MM.1S (cell line): ENCODE measurements at regions not wholly inside any gene's neighbourhood (a gene's known extent, or its start where the extent isn't known, plus 50 kb on each side); places are given as distances from the start of the nearest gene placed in this dataset.

Experiments used
- DNase-seq: peaks from one replicate; pipeline ENCODE4 v3.0.0-alpha.2; 2015
- H2AFZ ChIP-seq: fragments of 300-600 bp; sonication (generic); 2 replicates; pipeline ENCODE4 v1.6.0; 2016; ENCODE audit warnings: antibody characterized with exemption, low read length
- H3F3A ChIP-seq: fragments of 300-600 bp; sonication (generic); 2 replicates; pipeline ENCODE4 v1.6.1; 2016; ENCODE audit warnings: mild to moderate bottlenecking, antibody characterized with exemption, low read length, moderate library complexity, mixed read lengths; ENCODE audit not compliant: insufficient read depth
- H3K27ac ChIP-seq: fragments of 300-600 bp; sonication (generic); 2 replicates; pipeline ENCODE4 v1.5.1; 2016; ENCODE audit warnings: mild to moderate bottlenecking, low read length
- H3K27me3 ChIP-seq: fragments of 300-600 bp; sonication (generic); replicated peaks from 2 replicates; pipeline ENCODE4 v1.6.0; 2016; ENCODE audit warnings: low read length; ENCODE audit not compliant: insufficient read depth
- H3K36me3 ChIP-seq: fragments of 300-600 bp; sonication (generic); replicated peaks from 2 replicates; pipeline ENCODE4 v1.6.1; 2016; ENCODE audit warnings: mild to moderate bottlenecking, low read length, mixed read lengths; ENCODE audit not compliant: insufficient read depth
- H3K4me1 ChIP-seq: fragments of 300-600 bp; sonication (generic); 2 replicates; pipeline ENCODE4 v1.6.1; 2016; ENCODE audit warnings: low read length, mixed read lengths
- H3K4me2 ChIP-seq: fragments of 300-600 bp; sonication (generic); 2 replicates; pipeline ENCODE4 v1.6.0; 2016; ENCODE audit warnings: low read depth, low read length
- H3K4me3 ChIP-seq: fragments of 300-600 bp; sonication (generic); 2 replicates; pipeline ENCODE4 v1.5.1; 2016; ENCODE audit warnings: low read length, mixed read lengths
- H3K79me2 ChIP-seq: fragments of 300-600 bp; sonication (generic); 2 replicates; pipeline ENCODE4 v1.6.1; 2016; ENCODE audit warnings: mixed run types, low read length, mixed read lengths
- H3K9ac ChIP-seq: fragments of 300-600 bp; sonication (generic); 2 replicates; pipeline ENCODE4 v1.6.1; 2016; ENCODE audit warnings: low read length, mixed read lengths
- H3K9me2 ChIP-seq: fragments of 300-600 bp; sonication (generic); replicated peaks from 2 replicates; pipeline ENCODE4 v1.6.1; 2016; ENCODE audit warnings: mild to moderate bottlenecking, low read length, mixed read lengths; ENCODE audit not compliant: insufficient read depth
- H3K9me3 ChIP-seq: fragments of 300-600 bp; sonication (generic); replicated peaks from 2 replicates; pipeline ENCODE4 v1.6.1; 2016; ENCODE audit warnings: mild to moderate bottlenecking, low read length, mixed read lengths; ENCODE audit not compliant: insufficient read depth
- H4K20me1 ChIP-seq: fragments of 300-600 bp; sonication (generic); 2 replicates; pipeline ENCODE4 v1.6.1; 2016; ENCODE audit warnings: mild to moderate bottlenecking, low read length, moderate library complexity, mixed read lengths; ENCODE audit not compliant: insufficient read depth
- EZH2 ChIP-seq: fragments of 300-600 bp; sonication (generic); optimal IDR thresholded peaks from 2 replicates; pipeline ENCODE3; 2017; ENCODE audit warnings: low read depth, mild to moderate bottlenecking, antibody characterized with exemption, low read length, mixed read lengths
- EZH2phosphoT487 ChIP-seq: fragments of 300-600 bp; sonication (generic); IDR thresholded peaks from 2 replicates; pipeline ENCODE4 v1.6.1; 2018; ENCODE audit warnings: antibody characterized with exemption, low read length
- TF ChIP-seq, protein P1 (sequence below): fragments of 300-600 bp; sonication (generic); IDR thresholded peaks from 2 replicates; pipeline ENCODE4 v1.5.1; 2016; ENCODE audit warnings: antibody characterized with exemption, low read length, mixed read lengths

DNA sequence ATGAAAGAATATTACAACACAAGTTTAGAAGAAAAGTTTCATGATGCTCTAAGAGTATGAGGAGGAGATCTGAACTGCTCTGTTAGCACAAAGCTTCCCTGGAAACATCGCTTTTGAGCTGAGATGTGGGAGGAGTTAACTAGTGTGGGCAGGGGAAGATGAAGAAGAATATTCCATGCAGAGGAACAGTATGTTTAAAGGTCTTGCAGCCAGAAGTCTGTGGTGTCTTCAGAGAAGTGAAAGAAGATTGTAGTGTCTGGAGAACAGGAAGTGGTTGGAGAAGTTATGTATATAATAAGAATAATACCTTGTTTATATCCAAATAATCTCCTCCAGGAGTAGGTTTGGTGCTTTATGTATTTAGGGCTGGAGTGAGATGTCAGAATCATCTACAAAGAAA, 406.7 kb downstream of the MAN2A1 start:
- H3K9me2 ChIP-seq = no peaks in the 10 kb centered on the region
- H3K27me3 ChIP-seq = no peaks in the 10 kb centered on the region
- H3K4me3 ChIP-seq = no peak overlapping the region
- H3K36me3 ChIP-seq = no peaks in the 10 kb centered on the region
- no peak overlapping the region for H2AFZ ChIP-seq
- no peaks in the 10 kb centered on the region for H3K79me2 ChIP-seq
- no peak for DNase-seq
- H4K20me1 ChIP-seq = no peaks in the 10 kb centered on the region
- H3F3A ChIP-seq = no peaks in the 10 kb centered on the region
- no peak overlapping the region for H3K4me2 ChIP-seq
- no peaks in the 10 kb centered on the region for H3K4me1 ChIP-seq
- TF ChIP-seq, protein P1, sequence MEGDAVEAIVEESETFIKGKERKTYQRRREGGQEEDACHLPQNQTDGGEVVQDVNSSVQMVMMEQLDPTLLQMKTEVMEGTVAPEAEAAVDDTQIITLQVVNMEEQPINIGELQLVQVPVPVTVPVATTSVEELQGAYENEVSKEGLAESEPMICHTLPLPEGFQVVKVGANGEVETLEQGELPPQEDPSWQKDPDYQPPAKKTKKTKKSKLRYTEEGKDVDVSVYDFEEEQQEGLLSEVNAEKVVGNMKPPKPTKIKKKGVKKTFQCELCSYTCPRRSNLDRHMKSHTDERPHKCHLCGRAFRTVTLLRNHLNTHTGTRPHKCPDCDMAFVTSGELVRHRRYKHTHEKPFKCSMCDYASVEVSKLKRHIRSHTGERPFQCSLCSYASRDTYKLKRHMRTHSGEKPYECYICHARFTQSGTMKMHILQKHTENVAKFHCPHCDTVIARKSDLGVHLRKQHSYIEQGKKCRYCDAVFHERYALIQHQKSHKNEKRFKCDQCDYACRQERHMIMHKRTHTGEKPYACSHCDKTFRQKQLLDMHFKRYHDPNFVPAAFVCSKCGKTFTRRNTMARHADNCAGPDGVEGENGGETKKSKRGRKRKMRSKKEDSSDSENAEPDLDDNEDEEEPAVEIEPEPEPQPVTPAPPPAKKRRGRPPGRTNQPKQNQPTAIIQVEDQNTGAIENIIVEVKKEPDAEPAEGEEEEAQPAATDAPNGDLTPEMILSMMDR = no peak
- TF ChIP-seq EZH2phosphoT487 (no peak), EZH2 (no peak)
- H3K27ac ChIP-seq = no peak overlapping the region
- H3K9me3 ChIP-seq = no peaks in the 10 kb centered on the region
- no peak overlapping the region for H3K9ac ChIP-seq

DNA sequence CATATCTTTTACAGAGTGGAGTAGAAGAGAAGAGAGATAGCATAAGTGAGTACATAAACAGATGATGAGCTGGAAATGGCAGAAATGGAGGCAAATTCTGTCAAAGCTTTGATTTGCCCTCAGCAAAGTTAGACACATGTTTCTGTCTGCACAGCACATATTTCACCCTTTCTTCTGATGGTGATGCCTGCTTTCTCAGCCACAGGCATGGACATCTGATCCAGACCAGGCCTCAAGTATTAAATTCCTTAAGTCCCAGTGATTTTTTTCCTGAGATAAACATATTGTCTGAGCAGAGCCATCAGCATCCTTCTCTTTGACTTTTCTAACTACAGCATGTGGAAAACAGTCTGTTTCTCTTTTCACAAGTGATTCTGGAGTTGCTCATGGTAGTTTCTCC, 409.8 kb downstream of the MAN2A1 start:
- no peak overlapping the region for H3K27ac ChIP-seq
- no peaks in the 10 kb centered on the region for H3K9me3 ChIP-seq
- no peaks in the 10 kb centered on the region for H4K20me1 ChIP-seq
- TF ChIP-seq, protein P1 = no peak
- no peak for TF ChIP-seq EZH2
- TF ChIP-seq EZH2phosphoT487 = no peak
- H3K4me2 ChIP-seq = no peak overlapping the region
- H3K27me3 ChIP-seq = no peaks in the 10 kb centered on the region
- no peaks in the 10 kb centered on the region for H3F3A ChIP-seq
- no peak for DNase-seq
- no peaks in the 10 kb centered on the region for H3K9me2 ChIP-seq
- no peaks in the 10 kb centered on the region for H3K4me1 ChIP-seq
- H3K4me3 ChIP-seq = no peak overlapping the region
- H3K79me2 ChIP-seq = no peaks in the 10 kb centered on the region
- no peak overlapping the region for H3K9ac ChIP-seq
- no peaks in the 10 kb centered on the region for H3K36me3 ChIP-seq
- H2AFZ ChIP-seq = no peak overlapping the region

DNA sequence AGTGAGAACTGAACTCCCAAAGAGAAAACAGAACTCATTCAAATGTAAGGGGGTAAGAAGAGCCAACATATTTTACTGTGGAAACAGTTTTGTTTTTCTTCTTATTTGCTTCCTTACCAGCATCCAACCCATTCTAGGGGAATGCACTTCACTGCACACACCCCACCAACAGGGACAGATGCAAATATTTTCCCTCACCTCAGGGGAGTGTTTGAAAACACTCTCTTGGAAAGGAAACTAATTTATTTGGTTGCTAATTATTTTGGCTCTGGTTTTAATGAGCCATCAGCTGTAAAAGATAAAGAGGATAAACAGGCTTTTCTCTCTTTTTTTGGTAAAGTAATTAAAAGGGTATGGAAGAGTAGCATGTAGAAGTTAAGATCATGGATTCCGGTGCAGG, 413.4 kb downstream of the MAN2A1 start:
- no peak overlapping the region for H3K9ac ChIP-seq
- no peaks in the 10 kb centered on the region for H3K4me1 ChIP-seq
- H2AFZ ChIP-seq = no peak overlapping the region
- TF ChIP-seq EZH2phosphoT487 = no peak
- no peak for TF ChIP-seq EZH2
- TF ChIP-seq, protein P1 = no peak
- no peaks in the 10 kb centered on the region for H3K9me3 ChIP-seq
- H3K36me3 ChIP-seq = no peaks in the 10 kb centered on the region
- no peaks in the 10 kb centered on the region for H3K79me2 ChIP-seq
- no peaks in the 10 kb centered on the region for H3F3A ChIP-seq
- no peaks in the 10 kb centered on the region for H3K27me3 ChIP-seq
- no peak for DNase-seq
- no peak overlapping the region for H3K4me3 ChIP-seq
- no peaks in the 10 kb centered on the region for H3K9me2 ChIP-seq
- H4K20me1 ChIP-seq = no peaks in the 10 kb centered on the region
- H3K27ac ChIP-seq = no peak overlapping the region
- H3K4me2 ChIP-seq = no peak overlapping the region
